GM12878 (cell line): ENCODE measurements at regions not wholly inside any gene's neighbourhood (a gene's known extent, or its start where the extent isn't known, plus 50 kb on each side); places are given as distances from the start of the nearest gene placed in this dataset.

Source experiments
- ATAC-seq: fragments of 200-7000 bp; cut with Tn5 transposase; 3 replicates; pipeline ENCODE4 v1.9.1; 2020; ENCODE audit warnings: mild to moderate bottlenecking, moderate library complexity
- BruUV-seq: library from RNA; stranded (reverse); fragments of 400-500 nt; replicated peaks from 2 replicates; lab custom pipeline; 2021; lab: Mats Ljungman, UMichigan
- CTCF ChIA-PET: fragments of 300-600 bp; sonication (Branson Sonifier 250); formaldehyde crosslinking; extraction: SDS; loops from one replicate; lab custom pipeline; 2021; ENCODE audit warnings: inconsistent platforms; lab: Yijun Ruan, JAX
- POLR2A ChIA-PET: fragments of 350-600 bp; formaldehyde crosslinking; extraction: SDS; loops from one replicate; lab custom pipeline; 2021; ENCODE audit warnings: inconsistent platforms; lab: Charles Lee
- RAD21 ChIA-PET: fragments of 300-600 bp; sonication (Branson Sonifier 250); formaldehyde crosslinking; loops from one replicate; lab custom pipeline; 2023; ENCODE audit warnings: antibody characterized with exemption; ENCODE audit not compliant: unreplicated experiment; lab: Charles Lee
- SMC1A ChIA-PET: fragments of 300-600 bp; sonication (Branson Sonifier 250); formaldehyde crosslinking; loops from one replicate; lab custom pipeline; 2023; ENCODE audit not compliant: unreplicated experiment, uncharacterized antibody; lab: Charles Lee
- DNase-seq: peaks from one replicate; pipeline ENCODE4 v3.0.0-alpha.2; 2011; ENCODE audit warnings: low read depth, low spot score
- FAIRE-seq: peaks from 3 replicates; lab custom pipeline; 2011; peaks lifted over from hg19 to GRCh38; lab: Jason Lieb, UNC
- H2AFZ ChIP-seq: 2 replicates; pipeline ENCODE4 v1.6.0; 2011; ENCODE audit warnings: low read depth, low read length, control low read depth; ENCODE audit not compliant: control insufficient read depth
- H3K27ac ChIP-seq: 2 replicates; pipeline ENCODE4 v1.5.1; 2011; ENCODE audit warnings: control low read depth; ENCODE audit not compliant: control insufficient read depth, insufficient read depth
- H3K27me3 ChIP-seq, 2 experiments: replicated peaks in 1 of 2; 2 replicates each; pipeline versions ENCODE4 v1.6.0 to v1.6.1; 2011; ENCODE audit warnings: low read length in 1 of 2; ENCODE audit not compliant: control insufficient read depth in 2 of 2, insufficient read depth in 2 of 2
- H3K36me3 ChIP-seq, 2 experiments: 2 replicates each; pipeline ENCODE4 v1.5.1; 2011; ENCODE audit warnings: low read length in 1 of 2; ENCODE audit not compliant: control insufficient read depth in 2 of 2, insufficient read depth in 2 of 2
- H3K4me1 ChIP-seq: 2 replicates; pipeline ENCODE4 v1.6.1; 2011; ENCODE audit warnings: mild to moderate bottlenecking, low read length, moderate library complexity, mixed read lengths; ENCODE audit not compliant: control insufficient read depth, insufficient read depth
- H3K4me2 ChIP-seq: 2 replicates; pipeline ENCODE4 v1.6.0; 2011; ENCODE audit warnings: control low read depth; ENCODE audit not compliant: control insufficient read depth, insufficient read depth
- H3K4me3 ChIP-seq: fragments of 200-600 bp; sonication (generic); 2 replicates; pipeline ENCODE4 v1.5.1; 2016
- H3K79me2 ChIP-seq: 2 replicates; pipeline ENCODE4 v1.6.0; 2011; ENCODE audit warnings: low read length; ENCODE audit not compliant: control insufficient read depth, insufficient read depth
- H3K9ac ChIP-seq: 2 replicates; pipeline ENCODE4 v1.8.0; 2011; ENCODE audit warnings: low read length, control low read depth, mixed read lengths; ENCODE audit not compliant: control insufficient read depth, insufficient read depth
- H3K9me3 ChIP-seq: replicated peaks from 3 replicates; pipeline ENCODE4 v1.5.1; 2011; ENCODE audit warnings: mild to moderate bottlenecking, low read length; ENCODE audit not compliant: control insufficient read depth, insufficient read depth
- H4K20me1 ChIP-seq: 2 replicates; pipeline ENCODE4 v1.6.0; 2011; ENCODE audit not compliant: control insufficient read depth, insufficient read depth
- BRCA1 ChIP-seq: IDR thresholded peaks from 2 replicates; pipeline ENCODE4 v1.6.1; 2011; ENCODE audit warnings: low read depth, low read length, improper control_type of control experiment
- CHD1 ChIP-seq: IDR thresholded peaks from 2 replicates; pipeline ENCODE4 v1.6.1; 2012; ENCODE audit warnings: low read depth, low read length, improper control_type of control experiment
- EED ChIP-seq: sonication (generic); IDR thresholded peaks from 2 replicates; pipeline ENCODE4 v1.6.1; 2016; ENCODE audit warnings: antibody characterized with exemption, low read depth
- EP300 ChIP-seq, 2 experiments: fragments of 150-350 bp in 1 of 2; IDR thresholded peaks; 2 replicates each; pipeline ENCODE4 v1.6.1; 2011 to 2012; ENCODE audit warnings: low read depth in 2 of 2, low read length in 2 of 2, borderline replicate concordance in 1 of 2, improper control_type of control experiment in 1 of 2, inconsistent platforms in 1 of 2; ENCODE audit not compliant: control insufficient read depth in 1 of 2
- GABPA ChIP-seq: IDR thresholded peaks from 2 replicates; pipeline ENCODE4 v1.6.1; 2014; ENCODE audit warnings: antibody characterized with exemption, low read depth, mild to moderate bottlenecking, inconsistent platforms
- KLF5 ChIP-seq: fragments of 450-650 bp; IDR thresholded peaks from 2 replicates; pipeline ENCODE4 v1.6.1; 2014; ENCODE audit warnings: mild to moderate bottlenecking; ENCODE audit not compliant: partially characterized antibody
- LARP7 ChIP-seq: fragments of 450-650 bp; IDR thresholded peaks from 2 replicates; pipeline ENCODE4 v1.6.1; 2017; ENCODE audit warnings: mild to moderate bottlenecking
- NFIC ChIP-seq: IDR thresholded peaks from 2 replicates; pipeline ENCODE4 v1.6.1; 2012; ENCODE audit warnings: low read depth, mild to moderate bottlenecking, inconsistent platforms, low read length, moderate library complexity
- NR2C2 ChIP-seq: IDR thresholded peaks from 2 replicates; pipeline ENCODE4 v1.6.1; 2011; ENCODE audit warnings: borderline replicate concordance, low read depth; ENCODE audit not compliant: control insufficient read depth, insufficient read length
- POLR2A ChIP-seq: IDR thresholded peaks from 2 replicates; pipeline ENCODE4 v1.6.1; 2011; ENCODE audit warnings: low read depth, mild to moderate bottlenecking, low read length
- RUNX3 ChIP-seq: IDR thresholded peaks from 2 replicates; pipeline ENCODE4 v1.6.1; 2012; ENCODE audit warnings: low read length, inconsistent platforms
- SUZ12 ChIP-seq: fragments of 200-600 bp; sonication (generic); IDR thresholded peaks from one replicate; pipeline ENCODE4 v1.6.1; 2018; ENCODE audit warnings: antibody characterized with exemption, mild to moderate bottlenecking; ENCODE audit not compliant: unreplicated experiment
- ZNF274 ChIP-seq: IDR thresholded peaks from one replicate; pipeline ENCODE4 v1.8.0; 2011; ENCODE audit not compliant: insufficient read length, insufficient read depth
- WGBS: methylation state at CpG from one replicate; pipeline ENCODE4 v1.1.6; 2016; ENCODE audit warnings: low lambda C conversion rate; ENCODE audit not compliant: insufficient replicate concordance, insufficient coverage; ENCODE audit errors: missing lambda C conversion rate; 5-methylcytosine and 5-hydroxymethylcytosine counted together
- in situ Hi-C: fragments of 300-500 bp; cut with MboI; formaldehyde crosslinking; loops from 9 replicates; pipeline ENCODE4 v1.14.3; 2018; ENCODE audit warnings: mixed read lengths
- intact Hi-C: fragments of 100-400 bp; cut with micrococcal nuclease; formaldehyde crosslinking; loops from one replicate; pipeline ENCODE4 v1.14.2; 2022; ENCODE audit not compliant: unreplicated experiment
- TF ChIP-seq, protein P1 (sequence below): IDR thresholded peaks from 2 replicates; pipeline ENCODE4 v1.6.1; 2011; ENCODE audit warnings: borderline replicate concordance, low read depth, mild to moderate bottlenecking, moderate library complexity, low read length; ENCODE audit not compliant: insufficient read depth, poor library complexity, severe bottlenecking
- TF ChIP-seq, protein P2 (sequence below): IDR thresholded peaks from 2 replicates; pipeline ENCODE4 v1.6.1; 2012; ENCODE audit warnings: low read depth, low read length, improper control_type of control experiment
- TF ChIP-seq, protein P3 (sequence below): IDR thresholded peaks from 2 replicates; pipeline ENCODE4 v1.6.1; 2012; ENCODE audit warnings: low read depth, low read length, improper control_type of control experiment

- H3K4me3 ChIP-seq = no peak overlapping the region
- ChIA-PET SMC1A (no interaction called here), POLR2A (no interaction called here), CTCF (no interaction called here), RAD21 (no interaction called here)
- intact Hi-C loops (no loop called here), in situ Hi-C loops (no loop called here)
- ATAC-seq (no peak), DNase-seq (no peak), FAIRE-seq (no peak)
- WGBS = 18% methylated on average over 6 of the region's 6 CpGs
- H2AFZ ChIP-seq = no peak overlapping the region
- no peak overlapping the region for H3K4me2 ChIP-seq
- H3K9me3 ChIP-seq = no peaks in the 10 kb centered on the region; the same call in 1 of the 3 replicates
- no peaks in the 10 kb centered on the region for H3K36me3 ChIP-seq
- BruUV-seq = no TSS peak
- no peak overlapping the region for H3K27ac ChIP-seq
- H4K20me1 ChIP-seq = no peaks in the 10 kb centered on the region
- H3K79me2 ChIP-seq = no peaks in the 10 kb centered on the region
- no peaks in the 10 kb centered on the region for H3K27me3 ChIP-seq
- TF ChIP-seq NR2C2 (no peak), BRCA1 (no peak), LARP7 (no peak), SUZ12 (no peak)
- TF ChIP-seq, protein P1, sequence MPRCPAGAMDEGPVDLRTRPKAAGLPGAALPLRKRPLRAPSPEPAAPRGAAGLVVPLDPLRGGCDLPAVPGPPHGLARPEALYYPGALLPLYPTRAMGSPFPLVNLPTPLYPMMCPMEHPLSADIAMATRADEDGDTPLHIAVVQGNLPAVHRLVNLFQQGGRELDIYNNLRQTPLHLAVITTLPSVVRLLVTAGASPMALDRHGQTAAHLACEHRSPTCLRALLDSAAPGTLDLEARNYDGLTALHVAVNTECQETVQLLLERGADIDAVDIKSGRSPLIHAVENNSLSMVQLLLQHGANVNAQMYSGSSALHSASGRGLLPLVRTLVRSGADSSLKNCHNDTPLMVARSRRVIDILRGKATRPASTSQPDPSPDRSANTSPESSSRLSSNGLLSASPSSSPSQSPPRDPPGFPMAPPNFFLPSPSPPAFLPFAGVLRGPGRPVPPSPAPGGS = no peak
- H3K9ac ChIP-seq = no peak overlapping the region
- H3K4me1 ChIP-seq = no peaks in the 10 kb centered on the region
These were observed 160.1 kb downstream of the FBLN2 start for GRCh38 chr3:13708871-13709595.

DNA sequence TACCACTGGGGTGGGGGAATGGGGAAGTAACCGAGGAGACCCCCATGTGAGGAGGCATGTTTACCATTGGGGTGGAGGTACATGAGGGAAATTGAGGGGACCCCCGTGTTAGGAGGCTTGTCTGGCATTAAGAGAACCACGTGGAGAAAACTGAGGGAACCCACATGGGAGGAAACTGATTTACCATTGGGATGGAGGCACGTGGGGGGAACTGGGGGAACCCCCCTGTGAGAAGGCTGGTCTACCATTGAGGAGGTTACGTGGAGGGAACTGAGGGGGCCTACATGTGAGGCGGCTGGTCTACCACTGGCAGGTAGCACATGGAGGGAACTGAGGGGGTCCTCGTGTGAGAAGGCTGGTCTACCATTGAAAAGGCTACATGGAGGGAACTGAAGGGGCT is 159.4 kb downstream of the FBLN2 start:
- Histone ChIP-seq H3K4me2 (no peak overlapping the region), H3K9ac (no peak overlapping the region), H3K27me3 (no peaks in the 10 kb centered on the region), H3K27ac (no peak overlapping the region), H3K4me3 (no peak overlapping the region), H3K4me1 (no peaks in the 10 kb centered on the region), H4K20me1 (no peaks in the 10 kb centered on the region), H3K79me2 (no peaks in the 10 kb centered on the region), H2AFZ (no peak overlapping the region), H3K36me3 (no peaks in the 10 kb centered on the region), H3K9me3 (no peaks in the 10 kb centered on the region; the same call in 1 of the 3 replicates)
- ChIA-PET SMC1A (no interaction called here), RAD21 (no interaction called here), POLR2A (no interaction called here), CTCF (no interaction called here)
- intact Hi-C loops = no loop called here
- DNase-seq (no peak), FAIRE-seq (no peak), ATAC-seq (no peak)
- no TSS peak for BruUV-seq
- WGBS = 0% methylated on average over 6 of the region's 7 CpGs
- in situ Hi-C loops = no loop called here
- TF ChIP-seq RUNX3 = no peak
- TF ChIP-seq, protein P2, sequence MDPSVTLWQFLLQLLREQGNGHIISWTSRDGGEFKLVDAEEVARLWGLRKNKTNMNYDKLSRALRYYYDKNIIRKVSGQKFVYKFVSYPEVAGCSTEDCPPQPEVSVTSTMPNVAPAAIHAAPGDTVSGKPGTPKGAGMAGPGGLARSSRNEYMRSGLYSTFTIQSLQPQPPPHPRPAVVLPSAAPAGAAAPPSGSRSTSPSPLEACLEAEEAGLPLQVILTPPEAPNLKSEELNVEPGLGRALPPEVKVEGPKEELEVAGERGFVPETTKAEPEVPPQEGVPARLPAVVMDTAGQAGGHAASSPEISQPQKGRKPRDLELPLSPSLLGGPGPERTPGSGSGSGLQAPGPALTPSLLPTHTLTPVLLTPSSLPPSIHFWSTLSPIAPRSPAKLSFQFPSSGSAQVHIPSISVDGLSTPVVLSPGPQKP = no peak
- no peak for TF ChIP-seq POLR2A
- TF ChIP-seq NFIC = no peak
- TF ChIP-seq EED = no peak
- TF ChIP-seq, protein P3, sequence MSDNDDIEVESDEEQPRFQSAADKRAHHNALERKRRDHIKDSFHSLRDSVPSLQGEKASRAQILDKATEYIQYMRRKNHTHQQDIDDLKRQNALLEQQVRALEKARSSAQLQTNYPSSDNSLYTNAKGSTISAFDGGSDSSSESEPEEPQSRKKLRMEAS = no peak
- TF ChIP-seq KLF5 = no peak
- TF ChIP-seq GABPA = no peak
- TF ChIP-seq ZNF274 = no peak
- TF ChIP-seq EP300 (IDR thresholded peaks at IDR 0.05; ENCODE audit: borderline replicate concordance in 1 of 2, control insufficient read depth in 1 of 2, low read depth in 2 of 2, low read length in 2 of 2) = no peak
- no peak for TF ChIP-seq CHD1
